Inflammatory macrophage (primary cell): ENCODE measurements at regions not wholly inside any gene's neighbourhood (a gene's known extent, or its start where the extent isn't known, plus 50 kb on each side); places are given as distances from the start of the nearest gene placed in this dataset.
"Not testable (repeated sequence)": the region's sequence is repeated elsewhere in the genome, so short reads cannot be mapped to it uniquely, and the experiment has no call there.

Experiments
- DNase-seq, 2 donors: peaks; one replicate each; pipeline ENCODE4 v3.0.0-alpha.2; 2020 to 2022

GRCh38 chr4:160746585-160746984 lies 1417.2 kb downstream of the FSTL5 start:
- not testable (repeated sequence) for DNase-seq

GRCh38 chr4:160772668-160773067 lies 1391.1 kb downstream of the FSTL5 start:
- no peak for DNase-seq

- DNase-seq = no peak
These were observed 1368.6 kb downstream of the FSTL5 start for GRCh38 chr4:160795216-160795615.

- no peak for DNase-seq
These were observed 1355.6 kb downstream of the FSTL5 start for GRCh38 chr4:160808174-160808573.

GRCh38 chr4:160809576-160809975 lies 1354.2 kb downstream of the FSTL5 start:
- DNase-seq = no peak

GRCh38 chr4:160810424-160810823 lies 1353.4 kb downstream of the FSTL5 start:
- DNase-seq = no peak

GRCh38 chr4:160810941-160811340 lies 1352.9 kb downstream of the FSTL5 start:
- DNase-seq = no peak

- DNase-seq = no peak
These were observed 1351.8 kb downstream of the FSTL5 start for GRCh38 chr4:160811956-160812355.

- DNase-seq = no peak
These were observed 1349.1 kb downstream of the FSTL5 start for GRCh38 chr4:160814726-160815125.

- DNase-seq = no peak
These were observed 1345.2 kb downstream of the FSTL5 start for GRCh38 chr4:160818571-160818970.

- DNase-seq = no peak
These were observed 1344.0 kb downstream of the FSTL5 start for GRCh38 chr4:160819791-160820190.

- DNase-seq = no peak
These were observed 1339.3 kb downstream of the FSTL5 start for GRCh38 chr4:160824481-160824880.

GRCh38 chr4:160825644-160826338 lies 1338.0 kb downstream of the FSTL5 start:
- DNase-seq = no peak

GRCh38 chr4:160826339-160826679 lies 1337.5 kb downstream of the FSTL5 start:
- no peak for DNase-seq

GRCh38 chr4:160831165-160831922 lies 1332.5 kb downstream of the FSTL5 start:
- no peak for DNase-seq

GRCh38 chr4:160835789-160836188 lies 1328.0 kb downstream of the FSTL5 start:
- no peak for DNase-seq

- DNase-seq = no peak
These were observed 1327.4 kb downstream of the FSTL5 start for GRCh38 chr4:160836431-160836830.

- DNase-seq = no peak
These were observed 1317.7 kb downstream of the FSTL5 start for GRCh38 chr4:160846121-160846520.

GRCh38 chr4:160847228-160847627 lies 1316.6 kb downstream of the FSTL5 start:
- no peak for DNase-seq

- DNase-seq = no peak
These were observed 1315.3 kb downstream of the FSTL5 start for GRCh38 chr4:160848489-160848888.

GRCh38 chr4:160848901-160849760 lies 1314.7 kb downstream of the FSTL5 start:
- no peak for DNase-seq

- no peak for DNase-seq
These were observed 1299.5 kb downstream of the FSTL5 start for GRCh38 chr4:160864253-160864652.

- DNase-seq = no peak
These were observed 1293.9 kb downstream of the FSTL5 start for GRCh38 chr4:160869899-160870298.
